Gastroesophageal sphincter (tissue), 3 donors: ENCODE measurements at regions not wholly inside any gene's neighbourhood (a gene's known extent, or its start where the extent isn't known, plus 50 kb on each side); places are given as distances from the start of the nearest gene placed in this dataset.

Experiments
- POLR2A ChIP-seq, 2 donors: fragments of 450-650 bp; IDR thresholded peaks; one replicate each; pipeline ENCODE4 v1.6.1; 2017; ENCODE audit warnings: antibody characterized with exemption in 2 of 2, mild to moderate bottlenecking in 2 of 2, moderate library complexity in 1 of 2
- TF ChIP-seq, protein P1 (sequence below), 4 experiments: fragments of 200-600 bp in 2 of 4; fragments of 450-650 bp in 2 of 4; sonication (generic) in 1 of 4; IDR thresholded peaks; one replicate each; pipeline ENCODE4 v1.5.1; 2017 to 2019; ENCODE audit warnings: antibody characterized with exemption in 4 of 4, mild to moderate bottlenecking in 2 of 4, moderate library complexity in 2 of 4

DNA sequence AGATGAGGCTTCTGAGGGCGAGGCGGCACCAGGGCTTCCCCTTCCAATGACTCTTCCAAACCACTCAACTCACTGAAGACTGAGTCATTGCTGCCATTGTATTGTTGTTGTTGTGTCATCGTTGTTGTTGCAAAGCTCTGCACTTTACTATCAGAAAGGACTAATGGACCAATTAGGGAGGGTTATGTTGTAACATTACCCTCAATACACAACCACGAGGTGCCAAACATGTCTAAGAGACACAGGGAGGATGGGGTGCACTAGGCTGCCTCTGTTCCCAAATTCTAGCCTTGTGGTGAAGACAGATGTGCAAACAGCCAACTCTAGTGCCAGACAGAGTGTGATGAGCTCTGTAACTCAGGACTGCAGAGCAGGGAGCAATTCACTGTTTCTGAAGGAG is 1075.2 kb downstream of the UQCRFS1 start:
- TF ChIP-seq, protein P1, sequence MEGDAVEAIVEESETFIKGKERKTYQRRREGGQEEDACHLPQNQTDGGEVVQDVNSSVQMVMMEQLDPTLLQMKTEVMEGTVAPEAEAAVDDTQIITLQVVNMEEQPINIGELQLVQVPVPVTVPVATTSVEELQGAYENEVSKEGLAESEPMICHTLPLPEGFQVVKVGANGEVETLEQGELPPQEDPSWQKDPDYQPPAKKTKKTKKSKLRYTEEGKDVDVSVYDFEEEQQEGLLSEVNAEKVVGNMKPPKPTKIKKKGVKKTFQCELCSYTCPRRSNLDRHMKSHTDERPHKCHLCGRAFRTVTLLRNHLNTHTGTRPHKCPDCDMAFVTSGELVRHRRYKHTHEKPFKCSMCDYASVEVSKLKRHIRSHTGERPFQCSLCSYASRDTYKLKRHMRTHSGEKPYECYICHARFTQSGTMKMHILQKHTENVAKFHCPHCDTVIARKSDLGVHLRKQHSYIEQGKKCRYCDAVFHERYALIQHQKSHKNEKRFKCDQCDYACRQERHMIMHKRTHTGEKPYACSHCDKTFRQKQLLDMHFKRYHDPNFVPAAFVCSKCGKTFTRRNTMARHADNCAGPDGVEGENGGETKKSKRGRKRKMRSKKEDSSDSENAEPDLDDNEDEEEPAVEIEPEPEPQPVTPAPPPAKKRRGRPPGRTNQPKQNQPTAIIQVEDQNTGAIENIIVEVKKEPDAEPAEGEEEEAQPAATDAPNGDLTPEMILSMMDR (IDR thresholded peaks at IDR 0.05): no peak
- no peak for TF ChIP-seq POLR2A (IDR thresholded peaks at IDR 0.05)
